Endothelial cell (in vitro differentiated cells): ENCODE measurements at regions not wholly inside any gene's neighbourhood (a gene's known extent, or its start where the extent isn't known, plus 50 kb on each side); places are given as distances from the start of the nearest gene placed in this dataset.

Experiments
- DNase-seq: peaks from one replicate; pipeline ENCODE4 v3.0.0; 2021; ENCODE audit warnings: low spot score
- H3K27ac Mint-ChIP-seq: one replicate; pipeline ENCODE4 v1.8.0; 2021; ENCODE audit warnings: mixed read lengths, inconsistent platforms; ENCODE audit not compliant: unreplicated experiment
- H3K27me3 Mint-ChIP-seq: one replicate; pipeline ENCODE4 v1.8.0; 2021; ENCODE audit warnings: mild to moderate bottlenecking, moderate library complexity, mixed read lengths, inconsistent platforms; ENCODE audit not compliant: unreplicated experiment
- H3K36me3 Mint-ChIP-seq: one replicate; pipeline ENCODE4 v1.8.0; 2021; ENCODE audit warnings: mild to moderate bottlenecking, low read depth, mixed read lengths, inconsistent platforms; ENCODE audit not compliant: unreplicated experiment
- H3K4me1 Mint-ChIP-seq: one replicate; pipeline ENCODE4 v1.8.0; 2021; ENCODE audit warnings: mild to moderate bottlenecking, mixed read lengths, inconsistent platforms; ENCODE audit not compliant: unreplicated experiment
- H3K4me3 Mint-ChIP-seq: one replicate; pipeline ENCODE4 v1.8.0; 2021; ENCODE audit warnings: mild to moderate bottlenecking, mixed read lengths, inconsistent platforms; ENCODE audit not compliant: unreplicated experiment
- H3K9me3 Mint-ChIP-seq: one replicate; pipeline ENCODE4 v1.8.0; 2021; ENCODE audit warnings: mixed read lengths, inconsistent platforms; ENCODE audit not compliant: unreplicated experiment
- TF ChIP-seq, protein P1 (sequence below): fragments of 200-600 bp; sonication (generic); IDR thresholded peaks from one replicate; pipeline ENCODE4 v1.5.0; 2021; ENCODE audit warnings: antibody characterized with exemption; ENCODE audit not compliant: unreplicated experiment

DNA sequence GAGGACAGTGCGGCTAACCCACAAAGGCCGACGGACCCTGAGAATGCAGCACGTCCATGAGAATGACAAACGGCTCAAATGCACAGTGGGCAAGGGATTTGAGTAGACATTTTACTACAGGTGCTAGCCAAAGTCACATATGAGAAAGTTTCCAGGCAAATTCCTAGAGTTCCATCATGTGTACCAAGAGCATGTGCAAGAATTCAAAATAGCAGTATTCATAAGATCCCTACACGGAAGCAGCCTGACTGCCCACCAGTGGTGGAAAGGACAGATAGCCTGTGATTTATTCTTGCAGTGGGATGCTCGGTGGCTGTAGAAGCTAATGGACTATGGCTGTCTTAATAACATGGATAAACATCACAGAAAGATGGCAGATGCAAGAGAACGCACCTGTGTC lies 68.0 kb downstream of the RGS12 start:
- H3K36me3 Mint-ChIP-seq: peaks cover 16% of the 10 kb centered on the region
- H3K27ac Mint-ChIP-seq: no peak overlapping the region
- H3K9me3 Mint-ChIP-seq: no peaks in the 10 kb centered on the region
- peaks cover 25% of the 10 kb centered on the region for H3K27me3 Mint-ChIP-seq
- TF ChIP-seq, protein P1, sequence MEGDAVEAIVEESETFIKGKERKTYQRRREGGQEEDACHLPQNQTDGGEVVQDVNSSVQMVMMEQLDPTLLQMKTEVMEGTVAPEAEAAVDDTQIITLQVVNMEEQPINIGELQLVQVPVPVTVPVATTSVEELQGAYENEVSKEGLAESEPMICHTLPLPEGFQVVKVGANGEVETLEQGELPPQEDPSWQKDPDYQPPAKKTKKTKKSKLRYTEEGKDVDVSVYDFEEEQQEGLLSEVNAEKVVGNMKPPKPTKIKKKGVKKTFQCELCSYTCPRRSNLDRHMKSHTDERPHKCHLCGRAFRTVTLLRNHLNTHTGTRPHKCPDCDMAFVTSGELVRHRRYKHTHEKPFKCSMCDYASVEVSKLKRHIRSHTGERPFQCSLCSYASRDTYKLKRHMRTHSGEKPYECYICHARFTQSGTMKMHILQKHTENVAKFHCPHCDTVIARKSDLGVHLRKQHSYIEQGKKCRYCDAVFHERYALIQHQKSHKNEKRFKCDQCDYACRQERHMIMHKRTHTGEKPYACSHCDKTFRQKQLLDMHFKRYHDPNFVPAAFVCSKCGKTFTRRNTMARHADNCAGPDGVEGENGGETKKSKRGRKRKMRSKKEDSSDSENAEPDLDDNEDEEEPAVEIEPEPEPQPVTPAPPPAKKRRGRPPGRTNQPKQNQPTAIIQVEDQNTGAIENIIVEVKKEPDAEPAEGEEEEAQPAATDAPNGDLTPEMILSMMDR: no peak
- peak overlapping the region; percentile 14 for H3K4me3 Mint-ChIP-seq
- peaks cover 15% of the 10 kb centered on the region for H3K4me1 Mint-ChIP-seq
- DNase-seq: no peak

DNA sequence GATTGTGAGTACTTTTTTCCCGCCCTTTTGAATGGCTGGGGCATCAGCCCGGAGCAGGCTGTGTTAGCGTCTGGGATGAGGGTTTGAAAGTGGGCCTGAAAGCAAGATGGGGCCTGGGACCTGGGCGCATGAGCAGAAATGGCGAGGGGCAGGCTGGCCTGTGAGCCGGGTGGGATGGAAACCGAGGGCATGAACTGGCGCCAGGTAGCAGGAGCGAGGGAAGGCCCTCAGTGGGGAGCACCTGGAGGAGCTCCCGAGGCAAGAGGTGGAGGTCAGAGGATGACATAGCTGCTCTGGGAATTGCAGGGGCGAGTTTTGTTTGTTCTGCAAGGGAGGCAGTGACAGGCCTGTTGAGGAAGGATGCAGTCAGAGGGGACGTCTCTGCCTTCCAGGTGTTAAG lies 68.6 kb downstream of the RGS12 start:
- no peak for DNase-seq
- H3K27me3 Mint-ChIP-seq: peaks cover 25% of the 10 kb centered on the region
- TF ChIP-seq, protein P1: no peak
- H3K36me3 Mint-ChIP-seq: peaks cover 16% of the 10 kb centered on the region
- peaks cover 16% of the 10 kb centered on the region for H3K4me1 Mint-ChIP-seq
- H3K9me3 Mint-ChIP-seq: no peaks in the 10 kb centered on the region
- no peak overlapping the region for H3K4me3 Mint-ChIP-seq
- no peak overlapping the region for H3K27ac Mint-ChIP-seq

DNA sequence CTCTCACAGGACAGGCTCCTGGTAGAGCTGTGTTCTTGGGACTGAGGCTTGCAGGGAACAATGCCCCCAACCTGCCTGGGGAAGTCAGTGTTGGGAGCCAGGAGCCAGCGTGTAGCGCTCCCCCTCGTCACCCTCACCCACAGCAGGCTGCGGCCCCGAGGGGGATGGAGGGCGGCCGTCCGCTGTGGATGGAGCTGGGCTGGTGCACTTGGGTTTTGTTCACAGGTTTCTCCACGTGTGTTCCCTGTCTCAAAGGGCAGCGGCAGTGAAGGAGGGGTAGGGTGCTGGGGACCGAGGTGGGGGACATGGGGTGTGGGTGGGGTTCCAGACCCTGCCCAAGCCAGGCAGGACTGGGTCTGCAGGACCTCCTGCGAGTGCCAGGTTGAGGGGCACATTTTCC lies 69.1 kb downstream of the RGS12 start:
- Mint-ChIP-seq H3K36me3 (peaks cover 16% of the 10 kb centered on the region), H3K4me1 (peaks cover 17% of the 10 kb centered on the region), H3K27me3 (peaks cover 25% of the 10 kb centered on the region), H3K9me3 (no peaks in the 10 kb centered on the region), H3K4me3 (no peak overlapping the region), H3K27ac (no peak overlapping the region)
- TF ChIP-seq, protein P1: no peak
- no peak for DNase-seq

DNA sequence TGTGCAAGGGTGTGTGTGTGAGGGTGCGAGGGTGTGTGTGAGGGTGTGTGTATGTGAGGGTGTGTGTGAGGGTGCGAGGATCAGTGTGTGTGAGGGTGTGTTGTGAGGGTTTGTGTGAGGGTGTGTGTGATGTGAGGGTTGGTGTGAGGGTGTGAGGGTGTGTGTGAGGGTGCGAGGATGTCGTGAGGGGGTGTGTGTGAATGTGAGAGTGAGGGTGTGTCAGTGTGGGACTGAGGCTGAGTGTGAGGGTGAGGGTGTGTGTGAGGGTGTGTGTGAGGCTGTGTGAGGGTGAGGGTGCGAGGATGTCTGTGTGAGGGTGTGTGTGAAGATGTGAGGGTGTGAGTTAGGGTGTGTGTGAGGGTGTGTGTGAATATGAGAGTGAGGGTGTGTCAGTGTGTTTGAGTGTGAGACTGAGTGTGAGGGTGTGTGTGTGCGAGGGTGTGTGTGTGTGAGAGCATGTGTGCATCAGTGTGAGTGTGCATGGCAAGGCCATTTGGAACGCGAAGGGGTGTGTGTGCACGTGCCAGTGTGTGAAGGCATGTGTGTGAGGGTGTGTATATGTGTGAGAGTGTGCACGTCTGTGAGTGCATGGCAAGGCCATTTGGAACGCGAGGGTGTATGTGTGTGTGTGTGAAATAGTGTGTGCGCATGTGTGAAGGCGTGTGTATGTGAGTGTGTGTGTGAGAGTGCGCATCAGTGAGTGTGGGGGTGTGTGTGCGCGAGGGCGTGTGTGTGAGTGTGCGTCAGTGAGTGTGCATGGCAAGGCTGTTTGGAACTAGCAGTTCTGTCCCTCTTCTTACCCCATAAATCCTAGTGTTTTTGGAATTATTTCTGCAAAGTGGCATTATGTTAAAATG lies 69.8 kb downstream of the RGS12 start:
- no peak overlapping the region for H3K27ac Mint-ChIP-seq
- H3K9me3 Mint-ChIP-seq: no peaks in the 10 kb centered on the region
- DNase-seq: no peak

More for the DNA sequence above, 69.8 kb downstream of the RGS12 start:
- Mint-ChIP-seq H3K27me3 (peaks cover 25% of the 10 kb centered on the region), H3K36me3 (peaks cover 11% of the 10 kb centered on the region), H3K4me1 (peaks cover 24% of the 10 kb centered on the region), H3K4me3 (no peak overlapping the region)
- TF ChIP-seq, protein P1: no peak
